ENCODE measurements at regions not wholly inside any gene's neighbourhood (a gene's known extent, or its start where the extent isn't known, plus 50 kb on each side); places are given as distances from the start of the nearest gene placed in this dataset.

GRCh38 chr12:34297126-34297789 lies 275.0 kb downstream of the ALG10 start:
- no peak overlapping the region for H3K9ac ChIP-seq (ENCODE audit: low read length)
- no peak overlapping the region for H4K8ac ChIP-seq (ENCODE audit: low read length)
- no peak overlapping the region for H3K14ac ChIP-seq (ENCODE audit: low read length in 2 of 2)
- H3K27me3 ChIP-seq (ENCODE audit: control insufficient read depth in 1 of 2, insufficient read depth in 1 of 2, low read length in 2 of 2) = no peaks in the 10 kb centered on the region
- H3K27ac ChIP-seq (ENCODE audit: low read length, poor library complexity, severe bottlenecking) = no peak overlapping the region
- no peak overlapping the region for H3K4me2 ChIP-seq (ENCODE audit: low read length, poor library complexity, severe bottlenecking)
- no peak overlapping the region for H2BK15ac ChIP-seq (ENCODE audit: low read depth, poor library complexity, severe bottlenecking)
- no peaks in the 10 kb centered on the region for H3K36me3 ChIP-seq (ENCODE audit: control insufficient read depth in 1 of 2, insufficient read depth in 2 of 2, low read depth in 1 of 2, low read length in 2 of 2)
- no peak overlapping the region for H2BK12ac ChIP-seq (ENCODE audit: low read length in 2 of 2)
- no peaks in the 10 kb centered on the region for H3K4me1 ChIP-seq (ENCODE audit: control insufficient read depth, insufficient read depth, low read depth, low read length)
- no peak overlapping the region for H2BK5ac ChIP-seq (ENCODE audit: low read depth, low read length, poor library complexity, severe bottlenecking)
- no peak overlapping the region for H3K18ac ChIP-seq (ENCODE audit: low read depth in 1 of 2, low read length in 2 of 2)
- no peak overlapping the region for H4K91ac ChIP-seq (ENCODE audit: low read length)
- peaks cover 7% of the 10 kb centered on the region for H3K9me3 ChIP-seq (ENCODE audit: control insufficient read depth, low read length)
- no peak for DNase-seq
- no peak overlapping the region for H2AFZ ChIP-seq (ENCODE audit: low read depth, low read length)
- no peak overlapping the region for H2AK5ac ChIP-seq (ENCODE audit: low read length, severe bottlenecking)
- H3K4ac ChIP-seq (ENCODE audit: low read depth in 1 of 2, low read length in 2 of 2) = no peak overlapping the region
- H2BK120ac ChIP-seq (ENCODE audit: low read depth, low read length) = no peak overlapping the region
- WGBS = 57% methylated on average over 17 of the region's 18 CpGs
- H3K4me3 ChIP-seq (ENCODE audit: insufficient read depth in 1 of 2, low read depth in 1 of 2, low read length in 2 of 2) = no peak overlapping the region
- H3K23ac ChIP-seq (ENCODE audit: low read length in 2 of 2) = no peak overlapping the region
- no peaks in the 10 kb centered on the region for H3K79me1 ChIP-seq (replicated peaks; ENCODE audit: low read length, poor library complexity, severe bottlenecking)

- no peak overlapping the region for H3K4me2 ChIP-seq (ENCODE audit: low read length, poor library complexity, severe bottlenecking)
- no peak overlapping the region for H3K14ac ChIP-seq (ENCODE audit: low read length in 2 of 2)
- H2BK120ac ChIP-seq (ENCODE audit: low read depth, low read length) = no peak overlapping the region
- no peak for DNase-seq
- no peak overlapping the region for H2BK5ac ChIP-seq (ENCODE audit: low read depth, low read length, poor library complexity, severe bottlenecking)
- H3K9ac ChIP-seq (ENCODE audit: low read length) = no peak overlapping the region
- H3K4ac ChIP-seq (ENCODE audit: low read depth in 1 of 2, low read length in 2 of 2) = no peak overlapping the region
- H2AK5ac ChIP-seq (ENCODE audit: low read length, severe bottlenecking) = no peak overlapping the region
- no peak overlapping the region for H2AFZ ChIP-seq (ENCODE audit: low read depth, low read length)
- no peak overlapping the region for H4K8ac ChIP-seq (ENCODE audit: low read length)
- H3K36me3 ChIP-seq (ENCODE audit: control insufficient read depth in 1 of 2, insufficient read depth in 2 of 2, low read depth in 1 of 2, low read length in 2 of 2) = no peaks in the 10 kb centered on the region
- no peak overlapping the region for H3K27ac ChIP-seq (ENCODE audit: low read length, poor library complexity, severe bottlenecking)
- H3K9me3 ChIP-seq (ENCODE audit: control insufficient read depth, low read length) = peaks cover 7% of the 10 kb centered on the region
- no peak overlapping the region for H2BK15ac ChIP-seq (ENCODE audit: low read depth, poor library complexity, severe bottlenecking)
- H3K27me3 ChIP-seq (ENCODE audit: control insufficient read depth in 1 of 2, insufficient read depth in 1 of 2, low read length in 2 of 2) = no peaks in the 10 kb centered on the region
- 73% methylated on average over 9 of the region's 9 CpGs for WGBS
- no peak overlapping the region for H3K4me3 ChIP-seq (ENCODE audit: insufficient read depth in 1 of 2, low read depth in 1 of 2, low read length in 2 of 2)
- H3K18ac ChIP-seq (ENCODE audit: low read depth in 1 of 2, low read length in 2 of 2) = no peak overlapping the region
- no peak overlapping the region for H3K23ac ChIP-seq (ENCODE audit: low read length in 2 of 2)
- H3K79me1 ChIP-seq (replicated peaks; ENCODE audit: low read length, poor library complexity, severe bottlenecking) = no peaks in the 10 kb centered on the region
- no peak overlapping the region for H2BK12ac ChIP-seq (ENCODE audit: low read length in 2 of 2)
- no peak overlapping the region for H4K91ac ChIP-seq (ENCODE audit: low read length)
- no peaks in the 10 kb centered on the region for H3K4me1 ChIP-seq (ENCODE audit: control insufficient read depth, insufficient read depth, low read depth, low read length)
Observed at GRCh38 chr12:34297790-34298164, 275.5 kb downstream of the ALG10 start.

GRCh38 chr12:34298176-34298970 lies 276.1 kb downstream of the ALG10 start:
- Histone ChIP-seq H3K23ac (ENCODE audit: low read length in 2 of 2) (no peak overlapping the region), H3K36me3 (ENCODE audit: control insufficient read depth in 1 of 2, insufficient read depth in 2 of 2, low read depth in 1 of 2, low read length in 2 of 2) (no peaks in the 10 kb centered on the region), H2BK120ac (ENCODE audit: low read depth, low read length) (no peak overlapping the region), H3K4me1 (ENCODE audit: control insufficient read depth, insufficient read depth, low read depth, low read length) (no peaks in the 10 kb centered on the region), H3K18ac (ENCODE audit: low read depth in 1 of 2, low read length in 2 of 2) (no peak overlapping the region), H2BK15ac (ENCODE audit: low read depth, poor library complexity, severe bottlenecking) (no peak overlapping the region), H3K9ac (ENCODE audit: low read length) (no peak overlapping the region), H2BK12ac (ENCODE audit: low read length in 2 of 2) (no peak overlapping the region), H3K27me3 (ENCODE audit: control insufficient read depth in 1 of 2, insufficient read depth in 1 of 2, low read length in 2 of 2) (no peaks in the 10 kb centered on the region), H3K4me2 (ENCODE audit: low read length, poor library complexity, severe bottlenecking) (no peak overlapping the region), H2AK5ac (ENCODE audit: low read length, severe bottlenecking) (no peak overlapping the region), H2AFZ (ENCODE audit: low read depth, low read length) (no peak overlapping the region), H3K27ac (ENCODE audit: low read length, poor library complexity, severe bottlenecking) (no peak overlapping the region), H3K14ac (ENCODE audit: low read length in 2 of 2) (no peak overlapping the region), H3K4me3 (ENCODE audit: insufficient read depth in 1 of 2, low read depth in 1 of 2, low read length in 2 of 2) (no peak overlapping the region), H3K4ac (ENCODE audit: low read depth in 1 of 2, low read length in 2 of 2) (no peak overlapping the region), H3K79me1 (replicated peaks; ENCODE audit: low read length, poor library complexity, severe bottlenecking) (no peaks in the 10 kb centered on the region), H3K9me3 (ENCODE audit: control insufficient read depth, low read length) (peaks cover 7% of the 10 kb centered on the region), H4K91ac (ENCODE audit: low read length) (no peak overlapping the region), H4K8ac (ENCODE audit: low read length) (no peak overlapping the region), H2BK5ac (ENCODE audit: low read depth, low read length, poor library complexity, severe bottlenecking) (no peak overlapping the region)
- WGBS = 80% methylated on average over 28 of the region's 28 CpGs
- no peak for DNase-seq

- Histone ChIP-seq H3K4me2 (ENCODE audit: low read length, poor library complexity, severe bottlenecking) (no peak overlapping the region), H2BK5ac (ENCODE audit: low read depth, low read length, poor library complexity, severe bottlenecking) (no peak overlapping the region), H2BK120ac (ENCODE audit: low read depth, low read length) (no peak overlapping the region), H3K79me1 (replicated peaks; ENCODE audit: low read length, poor library complexity, severe bottlenecking) (no peaks in the 10 kb centered on the region), H4K8ac (ENCODE audit: low read length) (no peak overlapping the region), H3K14ac (ENCODE audit: low read length in 2 of 2) (no peak overlapping the region), H3K18ac (ENCODE audit: low read depth in 1 of 2, low read length in 2 of 2) (no peak overlapping the region), H4K91ac (ENCODE audit: low read length) (no peak overlapping the region), H3K9ac (ENCODE audit: low read length) (no peak overlapping the region), H3K27me3 (ENCODE audit: control insufficient read depth in 1 of 2, insufficient read depth in 1 of 2, low read length in 2 of 2) (no peaks in the 10 kb centered on the region), H3K4me3 (ENCODE audit: insufficient read depth in 1 of 2, low read depth in 1 of 2, low read length in 2 of 2) (no peak overlapping the region), H3K4me1 (ENCODE audit: control insufficient read depth, insufficient read depth, low read depth, low read length) (no peaks in the 10 kb centered on the region), H2AFZ (ENCODE audit: low read depth, low read length) (no peak overlapping the region), H2BK15ac (ENCODE audit: low read depth, poor library complexity, severe bottlenecking) (no peak overlapping the region), H2AK5ac (ENCODE audit: low read length, severe bottlenecking) (no peak overlapping the region), H3K9me3 (ENCODE audit: control insufficient read depth, low read length) (peaks cover 7% of the 10 kb centered on the region), H3K23ac (ENCODE audit: low read length in 2 of 2) (no peak overlapping the region), H2BK12ac (ENCODE audit: low read length in 2 of 2) (no peak overlapping the region), H3K27ac (ENCODE audit: low read length, poor library complexity, severe bottlenecking) (no peak overlapping the region), H3K36me3 (ENCODE audit: control insufficient read depth in 1 of 2, insufficient read depth in 2 of 2, low read depth in 1 of 2, low read length in 2 of 2) (no peaks in the 10 kb centered on the region), H3K4ac (ENCODE audit: low read depth in 1 of 2, low read length in 2 of 2) (no peak overlapping the region)
- DNase-seq = no peak
- 78% methylated on average over 35 of the region's 35 CpGs for WGBS
Observed at GRCh38 chr12:34298971-34299801, 276.9 kb downstream of the ALG10 start.
